ENCODE measurements at regions not wholly inside any gene's neighbourhood (a gene's known extent, or its start where the extent isn't known, plus 50 kb on each side); places are given as distances from the start of the nearest gene placed in this dataset.

DNA sequence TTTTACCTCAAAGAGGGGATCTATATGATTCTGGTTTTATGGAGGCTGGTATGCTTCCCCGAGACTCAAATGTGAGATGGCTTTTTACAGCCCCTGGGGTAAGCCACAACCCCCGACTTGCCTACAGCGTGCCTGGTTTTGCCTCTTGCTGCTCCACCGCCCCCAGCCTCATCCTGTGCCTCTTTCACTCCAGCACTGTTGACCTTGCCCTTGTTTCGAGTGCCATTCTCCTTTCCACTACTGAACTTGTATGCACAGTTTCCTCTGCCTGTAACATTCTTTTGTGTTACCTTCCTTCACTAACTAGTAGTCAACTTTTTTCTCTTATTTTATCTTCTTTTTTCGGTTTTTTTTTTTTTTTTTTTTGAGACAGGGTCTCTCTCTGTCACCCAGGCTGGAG, 219.0 kb upstream of the ZBED5 start:
- no peak for DNase-seq

DNA sequence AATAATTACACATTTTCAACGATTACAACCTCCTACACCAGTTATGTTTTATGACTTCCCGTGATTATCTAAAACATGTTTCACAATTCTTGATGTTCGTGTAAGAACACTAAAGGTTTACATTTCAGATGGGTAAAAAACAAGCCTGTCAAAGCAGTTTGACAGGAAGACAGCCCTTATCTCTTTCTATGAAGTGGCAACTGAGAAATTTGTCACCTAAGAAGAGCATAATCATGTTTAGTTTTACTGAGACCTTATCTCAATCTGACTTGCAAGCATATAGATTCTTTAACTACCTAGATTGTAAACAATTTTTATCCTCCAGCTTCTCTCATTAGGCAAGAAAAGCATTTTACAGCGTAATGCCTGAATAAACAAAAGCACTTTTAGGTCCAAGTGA, 218.4 kb upstream of the ZBED5 start:
- no peak for DNase-seq

DNA sequence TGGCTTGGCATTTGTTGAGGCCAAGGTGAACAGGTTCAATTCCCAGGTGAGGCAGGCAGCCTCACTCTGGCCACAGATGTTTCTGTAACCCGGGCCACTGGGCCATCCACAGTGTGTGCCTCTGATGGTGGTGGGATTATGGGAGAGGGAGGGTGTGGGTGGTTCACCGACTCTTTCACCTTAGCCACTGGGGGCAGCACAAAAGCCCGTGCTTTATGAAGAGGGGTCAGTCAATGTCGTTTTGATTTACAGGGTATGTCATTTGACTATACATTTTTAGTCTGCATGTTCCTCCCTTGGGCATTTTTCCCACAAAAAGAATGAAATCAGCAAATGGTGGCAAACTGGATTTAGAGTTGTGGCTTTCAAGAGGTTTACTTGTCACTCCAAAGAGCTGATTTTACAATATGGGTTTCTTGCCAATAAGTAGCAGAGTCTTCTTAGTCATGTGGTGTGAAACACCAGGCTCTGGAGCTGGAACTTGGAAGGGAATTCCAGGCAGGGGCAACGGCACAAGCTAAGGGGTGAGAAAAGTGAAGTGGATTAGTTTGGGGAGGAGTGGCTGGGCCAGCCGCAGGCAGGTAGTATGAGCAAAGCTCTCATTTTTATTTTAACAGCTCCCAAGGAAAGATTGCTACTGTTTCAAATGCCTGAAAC, 217.8 kb upstream of the ZBED5 start:
- no peak for DNase-seq

DNA sequence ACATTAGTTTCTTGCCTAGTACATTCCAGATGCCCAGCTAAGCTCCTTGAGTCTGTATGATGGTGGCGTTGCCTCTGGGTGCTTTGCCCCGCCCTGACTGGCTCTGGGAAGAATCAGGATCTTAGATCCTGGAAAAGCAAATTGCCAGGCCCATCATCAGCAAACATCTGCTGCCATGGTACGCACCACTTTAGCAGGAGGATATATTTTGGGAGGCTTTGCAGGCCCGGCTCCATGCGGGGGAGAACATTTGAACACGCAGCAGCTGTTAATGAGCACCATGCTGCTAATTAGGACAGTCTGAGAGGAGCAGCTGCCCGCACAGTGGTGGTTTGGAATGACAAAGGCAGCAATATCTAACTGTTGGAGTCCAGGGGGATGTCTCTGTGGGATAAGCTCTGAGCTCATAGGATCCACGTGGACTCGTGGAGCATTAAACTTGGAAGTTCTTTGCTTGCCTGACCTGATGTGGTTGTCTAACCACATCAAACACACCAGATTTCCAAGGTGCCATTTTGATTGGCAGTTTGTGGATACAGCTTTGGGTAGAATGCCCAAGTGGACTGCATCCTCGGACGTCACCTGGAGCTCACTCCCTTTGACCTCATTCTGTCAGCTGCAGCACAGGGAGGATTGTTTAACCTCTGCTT, 217.0 kb upstream of the ZBED5 start:
- no peak for DNase-seq

GRCh38 chr11:11073996-11074395, 216.1 kb upstream of the ZBED5 start:
- DNase-seq = no peak

GRCh38 chr11:11072067-11072466, 214.2 kb upstream of the ZBED5 start:
- DNase-seq = no peak

- DNase-seq = no peak
These were observed 213.6 kb upstream of the ZBED5 start for GRCh38 chr11:11071486-11071885.

- no peak for DNase-seq
These were observed 213.1 kb upstream of the ZBED5 start for GRCh38 chr11:11070976-11071375.

DNA sequence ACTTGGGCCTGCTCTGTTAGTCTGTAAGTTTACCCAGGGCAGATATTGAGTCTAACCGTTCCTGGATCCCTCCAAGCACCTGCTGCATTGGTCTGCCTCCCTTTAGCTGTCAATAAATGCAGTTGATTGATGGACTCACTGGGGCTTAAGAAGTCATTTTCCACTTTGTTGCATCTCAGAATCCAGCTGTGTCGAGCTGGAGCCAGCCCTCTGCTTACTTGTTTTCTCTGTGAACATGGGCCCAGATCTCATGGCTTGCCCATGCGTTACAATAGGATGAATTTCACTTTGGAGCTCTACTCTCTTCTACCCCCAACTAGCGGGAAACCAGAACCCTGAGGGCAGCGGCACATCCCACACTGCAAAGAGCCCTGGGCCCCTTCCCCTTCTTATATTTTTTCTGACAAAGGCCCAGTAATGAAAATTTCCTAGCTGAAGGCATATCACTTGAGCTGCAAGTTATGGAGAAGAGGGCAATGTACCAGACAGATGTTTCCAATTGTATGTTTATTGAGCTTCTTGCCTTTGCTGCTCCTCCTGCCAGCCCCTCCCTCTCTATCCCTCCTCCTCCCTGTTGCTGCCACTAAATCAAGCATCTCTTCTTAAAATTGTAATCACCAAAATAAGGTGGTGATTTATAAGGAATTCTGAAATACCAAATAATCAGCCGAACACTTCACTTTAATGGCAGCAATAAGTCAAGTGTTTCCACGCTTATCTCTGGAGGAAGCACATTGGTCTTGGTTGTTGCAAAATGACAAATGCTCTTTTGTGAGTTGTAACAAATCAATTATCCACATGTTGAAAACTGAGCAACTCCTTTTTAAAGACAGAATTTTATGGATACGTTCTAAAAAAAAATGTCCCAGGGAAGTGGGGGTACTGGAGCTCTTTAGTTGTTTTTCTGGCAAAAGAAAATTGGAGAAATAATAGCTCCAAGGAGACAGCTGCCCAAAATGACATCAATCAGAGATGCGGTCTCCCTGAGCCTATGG, 212.3 kb upstream of the ZBED5 start:
- no peak for DNase-seq

- no peak for DNase-seq
These were observed 210.3 kb upstream of the ZBED5 start for GRCh38 chr11:11068113-11068512.

GRCh38 chr11:11065396-11065795, 207.5 kb upstream of the ZBED5 start:
- DNase-seq = no peak

GRCh38 chr11:11057472-11057854, 199.6 kb upstream of the ZBED5 start:
- no peak for DNase-seq

DNA sequence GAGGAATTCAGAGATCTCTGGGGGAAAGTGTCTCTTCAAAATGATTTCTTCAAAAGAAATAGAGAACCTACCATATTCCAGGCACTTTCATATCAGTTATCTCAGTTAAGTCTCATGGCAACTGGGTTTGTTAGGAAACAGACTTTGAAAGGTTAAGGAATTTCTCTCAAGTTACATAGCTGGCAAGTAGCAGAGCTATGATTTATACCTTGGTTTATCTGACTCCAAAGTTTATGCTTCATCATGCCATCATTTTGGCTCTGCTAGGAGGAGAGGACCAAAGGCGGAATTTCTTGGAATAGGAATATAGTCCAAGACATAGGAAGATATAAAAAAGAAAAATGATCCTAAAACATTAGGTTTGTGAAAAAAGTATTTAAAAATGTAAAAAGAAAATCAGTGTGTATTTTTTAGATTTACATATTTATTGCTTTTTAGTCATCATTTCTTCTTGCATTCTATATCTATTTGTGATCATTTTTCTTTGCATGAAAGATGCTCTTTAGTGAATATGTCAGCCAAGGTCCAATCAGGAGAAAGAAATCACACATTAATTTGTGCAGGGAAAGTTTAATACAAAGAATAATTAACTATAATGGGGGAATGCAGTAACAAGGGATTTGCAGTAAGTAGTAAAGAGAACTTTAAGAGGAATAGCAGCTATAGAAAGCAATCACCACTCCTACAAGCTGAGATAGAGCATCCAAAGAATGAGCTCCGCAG, 199.1 kb upstream of the ZBED5 start:
- DNase-seq = no peak

- no peak for DNase-seq
These were observed 198.5 kb upstream of the ZBED5 start for GRCh38 chr11:11056316-11056715.

DNA sequence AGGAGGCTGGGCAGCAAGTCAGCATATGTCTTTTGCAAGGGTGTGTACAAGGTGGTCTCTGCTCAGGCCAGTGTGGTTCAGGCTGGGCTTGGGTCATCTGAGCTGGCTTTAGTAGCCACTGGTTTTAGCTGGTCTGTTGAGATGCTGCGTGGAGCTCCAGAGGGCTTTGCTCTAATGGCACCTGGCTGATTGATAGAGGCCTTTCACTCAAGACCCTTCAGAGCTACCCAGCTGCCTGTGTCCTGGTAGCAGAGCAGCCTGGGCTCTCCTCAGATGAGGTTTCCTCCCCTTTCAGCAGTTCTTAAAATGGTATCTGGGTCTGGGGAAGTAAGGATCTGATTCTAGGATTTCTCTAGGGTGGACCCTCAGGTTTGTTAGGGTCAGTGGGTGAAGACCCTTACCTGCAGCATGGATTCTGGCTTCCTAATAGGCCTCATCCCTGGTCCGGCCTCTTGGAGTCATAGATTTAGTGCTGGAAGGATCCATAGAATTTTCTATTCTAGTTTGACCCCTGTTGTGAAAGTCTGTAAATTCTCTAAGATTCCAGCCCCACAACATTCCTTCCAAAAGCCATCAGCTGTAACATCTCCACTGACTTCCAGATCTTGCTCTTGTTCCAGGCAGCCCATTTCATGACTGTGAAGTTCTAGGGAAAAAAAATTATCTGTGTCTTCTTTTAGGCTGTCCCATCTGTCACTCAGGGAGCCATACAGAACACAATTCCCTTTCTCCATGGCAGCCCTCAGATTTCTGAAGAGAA, 190.2 kb upstream of the ZBED5 start:
- DNase-seq = no peak

- DNase-seq = no peak
These were observed 188.9 kb upstream of the ZBED5 start for GRCh38 chr11:11046781-11047180.

GRCh38 chr11:11045156-11045930, 187.5 kb upstream of the ZBED5 start:
- DNase-seq = no peak

GRCh38 chr11:11044137-11044855, 186.4 kb upstream of the ZBED5 start:
- DNase-seq = no peak

- DNase-seq = no peak
These were observed 185.9 kb upstream of the ZBED5 start for GRCh38 chr11:11043721-11044120.

GRCh38 chr11:11039208-11039965, 181.5 kb upstream of the ZBED5 start:
- no peak for DNase-seq
